Stimulated activated naive CD8-positive, alpha-beta T cell treated with anti-CD3 and anti-CD28 coated beads, Interleukin-15, Interleukin-2, amounts not matched to agents 100 U/mL and 50 U/mL, for 24 hours (primary cell): ENCODE measurements at regions not wholly inside any gene's neighbourhood (a gene's known extent, or its start where the extent isn't known, plus 50 kb on each side); places are given as distances from the start of the nearest gene placed in this dataset.

Source experiments
- ATAC-seq: fragments of 150-1000 bp; cut with Tn5 transposase; one replicate; pipeline ENCODE4 v1.10.0; 2021
- DNase-seq: peaks from one replicate; pipeline ENCODE4 v3.0.0; 2021

- ATAC-seq (no peak), DNase-seq (no peak)
Observed at GRCh38 chr5:162324328-162324727, 256.8 kb downstream of the GABRG2 start.

DNA sequence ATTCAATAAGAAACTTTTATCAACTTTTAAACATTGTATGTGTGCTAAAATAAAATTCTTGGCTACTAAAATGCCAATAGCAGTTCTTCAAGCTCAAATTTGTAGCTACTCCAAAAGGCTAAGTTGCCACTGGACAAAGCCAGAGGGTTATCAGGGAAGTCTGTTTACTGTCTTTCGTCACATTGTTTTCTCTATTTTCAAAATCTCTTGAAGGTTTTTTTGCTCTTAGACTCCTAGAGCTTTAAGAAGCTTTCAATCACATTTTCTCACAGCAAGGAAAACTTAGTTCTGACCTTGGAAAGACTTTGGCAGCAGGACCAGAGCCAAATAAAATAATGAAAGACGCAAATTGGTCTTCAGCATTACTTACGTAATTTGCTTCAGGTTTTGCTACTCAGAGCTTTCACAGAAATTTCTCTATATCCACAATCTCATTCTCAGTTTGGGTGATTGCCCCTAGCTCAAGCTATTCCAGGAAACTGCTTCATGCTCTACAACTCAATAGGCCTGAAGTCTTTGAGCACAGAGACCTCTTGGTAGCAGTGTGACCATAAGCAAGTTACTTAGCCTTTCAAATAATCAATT, 257.7 kb downstream of the GABRG2 start:
- DNase-seq (no peak), ATAC-seq (no peak)

DNA sequence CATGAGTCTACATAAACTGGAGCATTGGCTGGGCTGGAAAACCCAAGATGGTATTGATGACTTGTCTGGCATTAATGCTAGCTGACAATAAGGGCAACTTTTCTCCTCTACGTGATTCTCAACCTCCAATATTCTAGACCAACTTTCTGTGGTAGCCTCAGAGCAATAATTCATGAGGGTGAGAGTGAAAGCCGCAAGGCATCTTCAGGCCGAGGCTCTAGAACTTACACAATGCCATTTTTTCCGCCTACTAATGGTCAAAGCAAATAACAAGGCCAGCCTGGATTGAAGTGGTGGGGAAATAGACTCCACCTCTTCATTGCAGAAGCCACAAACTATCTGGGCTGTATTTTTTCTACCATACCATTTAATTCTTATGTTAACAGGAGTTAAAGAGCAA, 267.4 kb downstream of the GABRG2 start:
- DNase-seq (no peak), ATAC-seq (no peak)

DNA sequence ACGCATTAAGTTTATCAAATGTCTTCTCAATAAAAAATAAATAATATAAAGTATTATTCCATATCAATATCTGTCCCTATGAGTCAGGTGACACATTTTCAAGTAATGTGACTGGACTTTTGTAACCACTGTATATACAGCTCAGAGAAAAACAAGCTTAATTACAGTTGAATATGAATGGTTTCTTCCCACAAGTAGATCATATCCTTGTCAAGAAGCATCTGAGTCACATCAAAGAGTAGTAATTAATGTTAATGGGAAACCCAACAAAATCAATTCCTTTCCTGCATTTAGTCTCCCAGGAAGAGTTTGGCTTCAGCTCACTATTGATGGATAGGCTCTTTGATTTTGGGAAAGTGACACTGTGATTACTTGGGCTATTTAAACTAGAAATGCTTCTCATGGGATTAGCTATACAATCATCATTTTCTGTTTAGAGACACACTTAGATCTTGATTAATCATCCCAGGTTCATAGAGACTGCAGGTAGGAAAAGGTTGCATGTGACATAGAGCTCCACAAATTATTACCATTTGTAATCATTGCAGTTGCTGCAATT, 292.9 kb downstream of the GABRG2 start:
- ATAC-seq (no peak), DNase-seq (no peak)

DNA sequence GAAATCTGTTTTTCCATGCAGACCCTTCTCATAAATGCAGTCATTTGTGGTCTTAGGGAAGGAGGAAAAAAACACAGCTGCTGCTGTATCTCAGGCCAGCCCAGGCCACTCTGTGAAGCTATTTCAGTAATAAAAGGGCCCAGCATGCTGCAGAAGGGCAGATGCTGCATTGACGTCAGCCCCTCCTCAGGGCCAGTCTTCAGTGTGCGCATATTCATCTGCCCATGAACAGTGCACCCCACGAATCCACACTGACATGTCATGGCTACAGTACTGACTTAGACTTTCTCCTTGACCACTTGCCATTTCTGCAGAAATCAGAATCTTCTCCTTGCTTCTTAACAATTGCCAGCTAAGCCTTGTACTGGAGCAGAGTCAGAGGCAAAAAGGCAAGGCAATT, 304.7 kb downstream of the GABRG2 start:
- no peak for ATAC-seq
- no peak for DNase-seq

- DNase-seq (no peak), ATAC-seq (no peak)
Observed at GRCh38 chr5:162377895-162378294, 310.3 kb downstream of the GABRG2 start.

- ATAC-seq (no peak), DNase-seq (no peak)
Observed at GRCh38 chr5:162382839-162383238, 315.3 kb downstream of the GABRG2 start.

DNA sequence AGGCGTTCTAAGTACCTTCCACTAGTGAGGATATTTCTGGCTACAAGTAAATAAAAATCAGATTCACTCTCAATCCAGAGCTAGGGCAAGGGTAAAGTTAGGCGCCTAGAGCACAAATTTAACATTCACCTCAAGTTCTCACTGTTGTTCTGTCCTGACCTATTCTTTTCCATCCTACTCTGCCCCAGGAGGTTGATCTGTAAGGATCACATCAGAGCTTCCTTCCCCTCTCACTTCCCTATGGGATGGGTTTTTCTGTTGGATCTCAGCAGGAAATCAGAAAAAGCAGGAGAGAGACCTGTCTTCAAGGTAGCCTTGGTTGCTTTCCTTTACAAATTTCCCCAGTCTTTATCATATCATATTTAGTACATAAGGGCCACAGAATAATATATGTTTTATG, 316.7 kb downstream of the GABRG2 start:
- ATAC-seq (no peak), DNase-seq (no peak)

DNA sequence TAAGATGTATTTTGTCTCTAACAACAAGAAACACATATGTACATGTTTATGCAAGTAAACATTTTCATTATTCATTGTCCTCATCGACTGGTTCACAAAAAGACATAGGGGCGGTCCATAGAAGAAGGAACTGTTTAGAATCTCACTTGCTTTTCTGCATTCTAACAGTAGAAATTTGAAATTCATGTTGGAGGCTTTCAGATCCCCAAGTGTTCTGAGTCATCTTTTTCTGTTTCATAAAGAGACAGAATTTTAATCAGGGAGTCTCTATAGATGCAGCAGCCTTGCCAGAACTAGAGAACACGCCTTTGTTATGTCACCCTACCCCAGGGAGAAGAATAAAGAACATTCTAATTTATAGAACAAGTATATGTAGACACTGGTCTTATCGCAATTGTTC, 324.3 kb downstream of the GABRG2 start:
- ATAC-seq = no peak
- DNase-seq = no peak

- ATAC-seq (no peak), DNase-seq (no peak)
Observed at GRCh38 chr5:162392336-162392735, 324.8 kb downstream of the GABRG2 start.

- DNase-seq (no peak), ATAC-seq (no peak)
Observed at GRCh38 chr5:162393534-162393933, 326.0 kb downstream of the GABRG2 start.

- ATAC-seq (no peak), DNase-seq (no peak)
Observed at GRCh38 chr5:162407614-162408013, 340.0 kb downstream of the GABRG2 start.

DNA sequence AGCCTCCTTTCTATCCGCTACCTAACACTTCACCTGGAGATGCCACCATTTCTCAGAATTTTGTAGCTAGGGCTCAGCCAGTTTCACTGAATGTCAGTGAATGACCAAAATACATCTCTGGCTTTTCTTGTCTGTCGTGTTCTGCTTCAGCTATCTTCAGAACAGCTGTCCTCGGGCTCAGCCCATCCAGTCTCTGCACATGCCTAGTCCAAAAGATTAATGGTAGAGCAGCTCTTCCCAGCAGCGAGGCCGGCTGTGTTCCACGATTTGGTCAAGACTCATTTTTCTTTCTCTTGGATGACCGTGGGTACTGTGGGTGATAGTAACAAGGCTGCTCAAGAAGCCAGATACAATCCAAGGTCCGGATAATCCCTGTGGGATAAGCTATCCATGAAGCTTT, 342.8 kb downstream of the GABRG2 start:
- ATAC-seq (no peak), DNase-seq (no peak)

- DNase-seq (no peak), ATAC-seq (no peak)
Observed at GRCh38 chr5:162429142-162429541, 361.6 kb downstream of the GABRG2 start.

- DNase-seq = no peak
- no peak for ATAC-seq
Observed at GRCh38 chr5:162434281-162434680, 366.7 kb downstream of the GABRG2 start.

DNA sequence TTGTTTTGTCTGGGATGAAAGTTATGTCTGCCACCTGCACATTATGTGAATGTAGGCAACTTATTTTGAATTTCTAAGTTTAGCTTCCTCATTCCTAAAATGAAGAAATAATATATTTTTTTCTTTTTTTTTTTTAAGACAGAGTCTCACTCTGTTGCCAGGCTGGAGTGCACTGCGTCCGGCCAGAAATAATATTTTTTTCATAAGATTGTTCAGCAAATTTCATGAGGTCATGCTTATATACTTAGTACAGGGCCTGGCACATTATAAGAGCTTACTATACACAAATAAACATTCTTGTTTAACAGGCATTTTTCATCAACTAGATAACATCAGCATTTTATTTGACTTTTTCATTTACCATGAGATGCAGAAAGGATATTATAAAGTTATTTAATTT, 368.5 kb downstream of the GABRG2 start:
- ATAC-seq (no peak), DNase-seq (no peak)

DNA sequence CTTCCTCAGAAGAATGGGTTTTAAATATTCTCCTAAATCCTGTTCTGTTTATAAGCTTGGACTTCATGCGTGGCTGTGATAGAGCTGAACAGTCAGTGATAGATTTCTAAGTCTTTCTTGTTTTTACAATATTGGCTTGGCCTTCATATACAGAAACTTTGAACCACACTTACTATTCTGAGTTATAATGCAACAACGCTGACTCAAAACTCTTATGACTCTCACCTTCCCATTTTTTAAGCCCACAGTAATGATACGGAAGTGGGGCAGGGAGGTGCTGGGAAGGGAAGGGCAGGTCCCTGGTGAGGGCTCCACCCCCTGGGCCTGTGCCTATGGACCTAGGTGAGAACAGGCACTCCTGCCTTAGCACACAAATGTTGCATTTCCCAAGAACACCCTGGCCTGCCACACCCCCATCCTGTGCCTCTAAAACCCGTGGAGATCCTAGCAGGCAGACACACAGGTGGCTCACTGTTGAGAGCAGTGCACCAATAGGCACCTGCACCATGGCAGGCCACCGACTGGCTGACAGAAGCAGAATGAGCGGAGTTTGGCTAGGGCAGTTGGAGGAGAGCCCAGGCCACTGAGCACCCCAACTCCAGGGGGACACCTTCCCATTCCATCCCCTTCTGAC, 376.7 kb downstream of the GABRG2 start:
- DNase-seq = no peak
- no peak for ATAC-seq

DNA sequence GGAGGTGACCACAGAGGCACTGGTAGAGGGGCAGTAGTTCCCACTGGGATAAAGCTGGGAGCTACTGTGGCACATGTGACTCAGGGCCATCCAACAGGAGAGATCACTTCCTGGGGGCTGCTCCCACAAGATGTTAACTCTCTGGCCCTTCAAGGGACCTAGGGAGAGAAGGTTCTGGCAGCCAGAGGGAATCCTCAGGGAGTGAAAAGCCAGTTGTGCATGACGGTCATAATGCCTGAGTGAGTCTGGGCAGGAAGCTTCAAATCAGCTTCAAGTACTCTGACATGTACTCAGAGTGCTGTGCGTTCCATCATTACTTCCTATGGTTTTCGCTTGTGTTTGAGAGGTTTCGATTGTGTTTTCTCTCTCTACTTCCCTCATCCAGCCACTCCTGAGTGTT, 388.5 kb downstream of the GABRG2 start:
- ATAC-seq (no peak), DNase-seq (no peak)

GRCh38 chr5:162466011-162466410, 398.4 kb downstream of the GABRG2 start:
- DNase-seq (no peak), ATAC-seq (no peak)

DNA sequence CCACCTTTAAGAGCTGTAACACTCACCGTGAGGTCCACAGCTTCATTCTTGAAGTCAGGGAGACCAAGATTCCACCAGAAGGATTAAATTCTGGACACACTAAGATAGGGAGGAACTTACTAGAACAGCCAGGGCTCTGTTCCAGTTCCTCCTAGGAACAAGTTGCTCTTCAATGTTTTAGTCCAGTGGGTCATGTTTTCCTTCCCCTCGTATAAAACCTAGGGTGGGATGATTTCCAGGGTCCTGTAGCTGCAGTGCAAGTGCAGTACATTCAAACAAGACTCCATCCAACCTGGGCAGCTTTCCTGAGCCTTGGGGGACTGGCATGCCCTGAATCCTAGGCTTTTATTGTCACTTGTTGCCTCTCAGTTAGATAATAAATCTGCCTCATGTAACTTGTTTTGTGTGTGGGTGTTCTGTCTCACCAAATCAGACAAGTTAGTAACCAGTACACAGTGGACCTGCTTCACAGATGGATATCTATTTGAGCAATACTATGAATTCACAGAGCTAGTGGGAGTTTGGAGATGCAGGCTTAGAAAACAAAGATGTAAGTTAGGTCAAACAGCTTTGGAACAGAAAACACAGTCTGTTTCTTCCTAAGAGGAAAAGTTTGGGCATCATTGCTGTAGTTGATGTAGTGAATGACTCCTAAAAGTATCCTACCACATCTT, 405.6 kb downstream of the GABRG2 start:
- no peak for DNase-seq
- no peak for ATAC-seq

- DNase-seq (no peak), ATAC-seq (no peak)
Observed at GRCh38 chr5:162474239-162474638, 406.7 kb downstream of the GABRG2 start.

DNA sequence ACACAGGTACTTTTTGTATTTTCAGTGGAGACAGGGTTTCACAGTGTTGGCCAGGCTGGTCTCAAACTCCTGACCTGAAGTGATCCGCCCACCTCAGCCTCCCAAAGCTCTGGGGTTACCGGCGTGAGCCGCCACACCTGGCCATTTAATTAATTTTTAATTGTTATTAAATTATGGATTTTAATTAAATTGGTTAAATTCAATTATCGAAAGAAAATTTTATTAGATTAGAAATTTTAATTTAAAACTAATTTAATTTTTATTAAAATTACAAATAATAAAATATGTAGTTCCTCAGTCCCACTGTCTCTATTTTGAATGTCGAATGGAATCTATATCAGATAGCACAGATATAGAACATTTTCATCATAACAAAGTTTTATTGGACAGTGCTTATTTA, 416.5 kb downstream of the GABRG2 start:
- no peak for DNase-seq
- no peak for ATAC-seq

GRCh38 chr5:162484986-162485385, 417.4 kb downstream of the GABRG2 start:
- no peak for DNase-seq
- ATAC-seq = no peak
